Fibroblast of mammary gland (primary cell): ENCODE measurements at regions not wholly inside any gene's neighbourhood (a gene's known extent, or its start where the extent isn't known, plus 50 kb on each side); places are given as distances from the start of the nearest gene placed in this dataset.

ENCODE experiments used
- DNase-seq: peaks from one replicate; pipeline ENCODE4 v3.0.0-alpha.2; 2010; ENCODE audit warnings: low read depth
- H3K4me3 ChIP-seq: 2 replicates; pipeline ENCODE4 v1.5.1; 2011; ENCODE audit warnings: low read depth, mild to moderate bottlenecking, low read length, moderate library complexity; ENCODE audit not compliant: control insufficient read depth
- CTCF ChIP-seq: conservative IDR thresholded peaks from 2 replicates; pipeline ENCODE4 v1.5.1; 2011; ENCODE audit warnings: low read depth, low read length, inconsistent platforms; ENCODE audit not compliant: control insufficient read depth, insufficient read depth

GRCh38 chr2:172169611-172170010 lies 66.9 kb upstream of the DLX2 start:
- no peak for DNase-seq
- TF ChIP-seq CTCF: no peak
- H3K4me3 ChIP-seq: no peak overlapping the region

- DNase-seq: peak; percentile 26
- TF ChIP-seq CTCF: peak; percentile 51
These were observed 69.9 kb upstream of the DLX2 start for GRCh38 chr2:172172513-172173173.

GRCh38 chr2:172173174-172173706 lies 70.5 kb upstream of the DLX2 start:
- no peak for DNase-seq
- no peak for TF ChIP-seq CTCF
- H3K4me3 ChIP-seq: no peak overlapping the region

More at GRCh38 chr2:172172513-172173173, 69.9 kb upstream of the DLX2 start:
- H3K4me3 ChIP-seq: peak overlapping the region; percentile 51

- no peak for TF ChIP-seq CTCF
- no peak for DNase-seq
- no peak overlapping the region for H3K4me3 ChIP-seq
These were observed 74.9 kb upstream of the DLX2 start for GRCh38 chr2:172177581-172177980.

- DNase-seq: peak; percentile 20
- H3K4me3 ChIP-seq: no peak overlapping the region
- TF ChIP-seq CTCF: no peak
These were observed 75.3 kb upstream of the DLX2 start for GRCh38 chr2:172177996-172178395.

- TF ChIP-seq CTCF: no peak
- H3K4me3 ChIP-seq: no peak overlapping the region
- peak; percentile 8 for DNase-seq
These were observed 76.5 kb upstream of the DLX2 start for GRCh38 chr2:172179045-172179701.
